Thymus (tissue), 11 donors: ENCODE measurements at regions not wholly inside any gene's neighbourhood (a gene's known extent, or its start where the extent isn't known, plus 50 kb on each side); places are given as distances from the start of the nearest gene placed in this dataset.

ENCODE experiments used
- DNase-seq, 9 donors: peaks; one replicate each; pipeline ENCODE4 v3.0.0-alpha.2; 2013; ENCODE audit warnings: low spot score in 9 of 9, low read depth in 6 of 9, missing footprints in 1 of 9
- H3K27ac ChIP-seq, 2 donors: one replicate each; pipeline ENCODE4 v1.5.1; 2013; ENCODE audit warnings: control low read depth in 1 of 2, low read depth in 1 of 2, low read length in 1 of 2, mild to moderate bottlenecking in 1 of 2, moderate library complexity in 1 of 2
- H3K27me3 ChIP-seq, 2 donors: one replicate each; pipeline ENCODE4 v1.5.1; 2013; ENCODE audit warnings: low read length in 1 of 2; ENCODE audit not compliant: control insufficient read depth in 2 of 2, insufficient read depth in 1 of 2
- H3K36me3 ChIP-seq, 2 donors: one replicate each; pipeline ENCODE4 v1.5.1; 2013; ENCODE audit warnings: low read length in 1 of 2, mild to moderate bottlenecking in 1 of 2, moderate library complexity in 1 of 2; ENCODE audit not compliant: control insufficient read depth in 2 of 2, insufficient read depth in 2 of 2
- H3K4me1 ChIP-seq, 2 donors: one replicate each; pipeline ENCODE4 v1.5.1; 2013; ENCODE audit warnings: low read length in 2 of 2; ENCODE audit not compliant: control insufficient read depth in 2 of 2, insufficient read depth in 2 of 2
- H3K4me3 ChIP-seq, 2 donors: one replicate each; pipeline ENCODE4 v1.5.1; 2013; ENCODE audit warnings: low read length in 2 of 2, control low read depth in 1 of 2, mild to moderate bottlenecking in 1 of 2
- H3K9me3 ChIP-seq, 2 donors: one replicate each; pipeline ENCODE4 v1.5.1; 2013; ENCODE audit warnings: low read length in 1 of 2, mild to moderate bottlenecking in 1 of 2; ENCODE audit not compliant: control insufficient read depth in 2 of 2, insufficient read depth in 1 of 2
- WGBS: extraction: QIAGEN DNeasy Blood & Tissue Kit; methylation state at CpG from one replicate; pipeline ENCODE4 v1.1.7; 2013; 5-methylcytosine and 5-hydroxymethylcytosine counted together
- donor health status: healthy.

DNA sequence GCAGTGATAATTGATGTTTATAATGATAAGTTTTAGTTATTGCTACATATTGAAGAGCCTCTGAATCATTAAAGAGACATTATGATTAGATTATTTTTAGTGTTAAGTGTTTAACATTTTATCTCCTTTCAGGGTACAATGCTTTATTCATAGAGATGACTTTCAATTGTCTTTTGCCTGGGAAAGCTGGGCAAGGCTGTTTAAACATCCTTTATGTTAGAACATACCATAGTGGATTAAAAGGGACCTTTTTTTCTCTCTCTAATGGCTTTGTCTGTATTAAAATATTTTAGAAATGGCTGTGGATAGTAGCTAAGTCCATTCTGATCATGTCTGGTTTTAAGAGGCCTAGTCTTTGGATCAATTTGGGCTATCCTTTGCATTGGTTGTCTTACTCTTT is 427.5 kb upstream of the MIS18BP1 start:
- H3K27ac ChIP-seq: no peak overlapping the region
- H3K9me3 ChIP-seq: no peaks in the 10 kb centered on the region
- H3K4me3 ChIP-seq: no peak overlapping the region
- no peaks in the 10 kb centered on the region for H3K4me1 ChIP-seq
- no peaks in the 10 kb centered on the region for H3K27me3 ChIP-seq
- no peaks in the 10 kb centered on the region for H3K36me3 ChIP-seq
- no peak for DNase-seq

DNA sequence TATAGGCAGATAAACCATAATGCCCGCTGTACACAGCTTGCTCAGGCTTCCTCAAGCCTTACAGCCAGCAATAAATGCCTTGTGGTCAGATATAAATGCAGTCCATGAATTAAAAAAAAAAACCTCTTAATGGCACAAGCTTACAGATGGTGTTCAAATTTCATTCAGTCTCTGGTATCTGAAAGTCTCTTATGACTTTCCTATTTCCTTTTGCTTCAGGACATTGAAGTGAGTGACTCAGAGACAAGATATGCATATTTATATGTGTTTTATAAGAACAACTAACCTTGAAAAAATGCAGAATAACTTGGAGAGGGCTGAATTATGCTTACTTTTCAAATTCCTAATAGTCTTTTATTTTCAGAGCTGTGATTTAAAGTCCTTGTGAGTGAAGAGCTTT is 426.9 kb upstream of the MIS18BP1 start:
- DNase-seq: no peak
- H3K9me3 ChIP-seq: no peaks in the 10 kb centered on the region
- WGBS: 88% methylated on average over 1 of the region's 1 CpG
- no peak overlapping the region for H3K4me3 ChIP-seq
- H3K27me3 ChIP-seq: no peaks in the 10 kb centered on the region
- no peaks in the 10 kb centered on the region for H3K4me1 ChIP-seq
- no peaks in the 10 kb centered on the region for H3K36me3 ChIP-seq
- no peak overlapping the region for H3K27ac ChIP-seq

DNA sequence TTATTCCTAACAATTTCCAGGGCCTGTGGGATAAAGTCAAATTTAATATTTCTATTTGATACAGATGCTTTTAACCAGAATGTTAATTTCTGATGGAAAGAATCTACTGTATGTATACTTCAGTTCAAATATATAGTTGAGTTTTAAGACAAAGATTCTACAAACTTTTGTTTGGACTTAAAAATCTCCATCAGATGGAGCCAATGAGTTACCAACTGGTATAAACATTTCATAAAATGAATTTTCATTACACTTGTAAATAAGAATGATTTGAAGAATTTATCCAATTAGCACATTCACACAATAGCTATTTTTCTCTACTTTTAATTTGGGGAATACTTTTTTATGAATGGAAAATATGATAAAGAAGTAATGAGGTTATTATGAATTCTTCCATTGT is 425.2 kb upstream of the MIS18BP1 start:
- Histone ChIP-seq H3K9me3 (no peaks in the 10 kb centered on the region), H3K36me3 (no peaks in the 10 kb centered on the region), H3K4me3 (no peak overlapping the region), H3K4me1 (no peaks in the 10 kb centered on the region), H3K27ac (no peak overlapping the region), H3K27me3 (no peaks in the 10 kb centered on the region)
- no peak for DNase-seq

DNA sequence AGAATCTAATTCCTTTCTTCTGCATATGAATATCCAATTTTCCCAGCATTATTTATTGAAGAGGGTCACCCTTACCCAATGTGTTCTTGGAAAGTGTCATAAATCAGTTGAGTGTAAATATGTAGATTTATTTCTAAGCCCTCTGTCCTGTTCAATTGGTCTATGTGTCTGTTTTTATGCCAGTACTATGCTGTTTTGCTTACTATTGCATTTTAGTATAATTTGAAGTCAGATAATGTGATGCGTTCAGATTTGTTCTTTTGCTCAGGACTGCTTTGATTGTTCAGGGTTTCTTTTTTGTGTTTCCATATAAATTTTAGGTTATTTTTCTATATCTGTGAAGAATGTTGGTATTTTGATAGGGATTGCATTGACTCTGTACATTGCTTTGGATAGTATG is 420.4 kb upstream of the MIS18BP1 start:
- Histone ChIP-seq H3K36me3 (no peaks in the 10 kb centered on the region), H3K27me3 (no peaks in the 10 kb centered on the region), H3K9me3 (no peaks in the 10 kb centered on the region), H3K4me3 (no peak overlapping the region), H3K4me1 (no peaks in the 10 kb centered on the region), H3K27ac (no peak overlapping the region)
- WGBS: 78% methylated on average over 1 of the region's 1 CpG
- no peak for DNase-seq

GRCh38 chr14:45664668-45665356 is 411.8 kb upstream of the MIS18BP1 start:
- Histone ChIP-seq H3K9me3 (peaks cover 1 to 7% of the 10 kb centered on the region in 2 donors), H3K27ac (no peak overlapping the region), H3K4me3 (no peak overlapping the region), H3K36me3 (no peaks in the 10 kb centered on the region), H3K27me3 (no peaks in the 10 kb centered on the region), H3K4me1 (no peaks in the 10 kb centered on the region)
- 86% methylated on average over 7 of the region's 7 CpGs for WGBS
- no peak for DNase-seq

DNA sequence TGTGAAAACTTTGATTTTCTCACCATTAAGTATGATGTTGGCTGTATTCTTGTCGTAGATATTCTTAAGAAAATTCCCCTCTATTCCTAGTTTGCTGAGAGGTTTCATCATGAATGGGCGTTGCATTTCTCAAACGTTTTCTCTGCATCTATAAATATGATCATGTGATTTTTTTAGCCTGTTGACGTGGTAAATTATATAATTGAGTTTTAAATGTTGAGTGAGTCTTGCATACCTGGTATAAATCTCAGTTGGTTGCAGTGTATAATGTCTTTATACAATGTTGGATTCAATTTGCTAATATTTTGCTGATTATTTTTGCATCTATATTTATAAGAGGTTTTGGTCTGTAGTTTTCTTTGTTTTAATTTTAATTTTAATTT is 405.9 kb upstream of the MIS18BP1 start:
- WGBS: 63% methylated on average over 4 of the region's 4 CpGs
- no peaks in the 10 kb centered on the region for H3K9me3 ChIP-seq
- H3K36me3 ChIP-seq: no peaks in the 10 kb centered on the region
- no peak overlapping the region for H3K27ac ChIP-seq
- no peak overlapping the region for H3K4me3 ChIP-seq
- no peaks in the 10 kb centered on the region for H3K4me1 ChIP-seq
- no peaks in the 10 kb centered on the region for H3K27me3 ChIP-seq
- DNase-seq: no peak

GRCh38 chr14:45658226-45658916 is 405.4 kb upstream of the MIS18BP1 start:
- H3K4me1 ChIP-seq: no peaks in the 10 kb centered on the region
- no peaks in the 10 kb centered on the region for H3K27me3 ChIP-seq
- H3K36me3 ChIP-seq: no peaks in the 10 kb centered on the region
- DNase-seq: no peak
- H3K9me3 ChIP-seq: no peaks in the 10 kb centered on the region
- no peak overlapping the region for H3K4me3 ChIP-seq
- 90% methylated on average over 3 of the region's 3 CpGs for WGBS
- H3K27ac ChIP-seq: no peak overlapping the region

- H3K4me3 ChIP-seq: no peak overlapping the region
- no peak overlapping the region for H3K27ac ChIP-seq
- no peaks in the 10 kb centered on the region for H3K9me3 ChIP-seq
- no peak for DNase-seq
- H3K36me3 ChIP-seq: no peaks in the 10 kb centered on the region
- H3K4me1 ChIP-seq: no peaks in the 10 kb centered on the region
- no peaks in the 10 kb centered on the region for H3K27me3 ChIP-seq
- 88% methylated on average over 2 of the region's 2 CpGs for WGBS
Measured at GRCh38 chr14:45651890-45652289, 398.9 kb upstream of the MIS18BP1 start.

DNA sequence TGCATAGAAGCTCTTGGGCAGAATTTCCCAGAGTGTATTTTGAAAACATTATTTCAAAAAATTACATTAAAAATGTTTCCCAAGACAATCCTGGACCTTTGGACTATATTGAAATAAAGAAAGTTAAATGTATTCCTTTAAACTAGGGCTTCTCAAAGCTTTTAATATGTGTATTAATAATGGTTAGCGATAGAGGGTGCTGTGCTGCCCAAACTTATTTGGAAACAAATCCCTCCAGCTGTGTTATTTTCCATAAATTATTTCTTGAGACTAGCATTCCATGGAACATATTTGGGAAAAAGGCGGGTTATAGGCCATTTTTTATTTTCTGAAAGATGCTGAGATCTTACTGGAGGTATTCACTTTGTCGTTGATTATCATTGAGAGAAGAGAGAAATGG is 397.8 kb upstream of the MIS18BP1 start:
- WGBS: 90% methylated on average over 3 of the region's 3 CpGs
- no peaks in the 10 kb centered on the region for H3K4me1 ChIP-seq
- no peaks in the 10 kb centered on the region for H3K27me3 ChIP-seq
- no peaks in the 10 kb centered on the region for H3K36me3 ChIP-seq
- no peak overlapping the region for H3K4me3 ChIP-seq
- no peaks in the 10 kb centered on the region for H3K9me3 ChIP-seq
- no peak for DNase-seq
- no peak overlapping the region for H3K27ac ChIP-seq
